DMS153 treated with DMSO at 0.1 percent for 48 hours (cell line): ENCODE measurements at regions not wholly inside any gene's neighbourhood (a gene's known extent, or its start where the extent isn't known, plus 50 kb on each side); places are given as distances from the start of the nearest gene placed in this dataset.
"Not testable (repeated sequence)": the region's sequence is repeated elsewhere in the genome, so short reads cannot be mapped to it uniquely, and the experiment has no call there.

Experiments used
- DNase-seq: peaks from one replicate; lab custom pipeline; 2025; ENCODE audit not compliant: unreplicated experiment; lab: John Stamatoyannopoulos, UW

DNA sequence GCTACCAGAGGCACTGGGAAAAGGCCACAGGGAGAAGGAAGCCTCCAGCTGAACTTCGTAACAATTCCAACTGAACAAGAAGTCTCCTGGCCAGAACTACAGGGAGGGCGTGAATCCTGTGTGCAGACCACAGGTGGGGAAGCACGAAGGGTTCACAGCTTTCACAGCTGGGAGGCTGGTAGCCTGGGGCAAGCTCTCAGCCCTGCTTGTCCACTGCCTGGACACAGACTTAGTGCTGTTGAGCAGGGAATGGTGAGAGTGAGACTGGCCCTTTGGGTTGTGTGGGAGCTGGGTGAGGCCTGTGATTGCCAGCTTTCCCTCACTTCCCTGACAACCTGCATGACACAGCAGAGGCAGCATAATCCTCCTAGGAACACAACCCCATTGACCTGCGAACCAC, 52.1 kb upstream of the TMEM45B start:
- not testable (repeated sequence) for DNase-seq

DNA sequence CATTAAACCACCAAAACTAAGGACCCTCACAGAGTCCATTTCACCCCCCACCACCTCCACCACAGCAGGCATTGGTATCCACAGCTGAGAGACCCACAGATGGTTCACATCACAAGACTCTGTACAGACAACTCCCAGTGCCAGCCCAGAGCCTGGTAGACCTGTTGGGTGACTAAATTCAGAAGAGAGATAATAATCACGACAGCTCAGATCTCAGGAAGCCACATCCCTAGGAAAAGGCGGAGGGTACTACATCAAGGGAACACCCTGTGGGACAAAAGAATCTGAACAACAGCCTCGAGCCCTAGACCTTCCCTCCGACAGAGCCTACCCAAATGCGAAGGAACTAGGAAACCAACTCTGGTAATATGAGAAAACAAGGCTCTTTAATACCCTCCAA, 51.4 kb upstream of the TMEM45B start:
- DNase-seq, result not testable (repeated sequence)
